ENCODE measurements at regions not wholly inside any gene's neighbourhood (a gene's known extent, or its start where the extent isn't known, plus 50 kb on each side); places are given as distances from the start of the nearest gene placed in this dataset.

DNA sequence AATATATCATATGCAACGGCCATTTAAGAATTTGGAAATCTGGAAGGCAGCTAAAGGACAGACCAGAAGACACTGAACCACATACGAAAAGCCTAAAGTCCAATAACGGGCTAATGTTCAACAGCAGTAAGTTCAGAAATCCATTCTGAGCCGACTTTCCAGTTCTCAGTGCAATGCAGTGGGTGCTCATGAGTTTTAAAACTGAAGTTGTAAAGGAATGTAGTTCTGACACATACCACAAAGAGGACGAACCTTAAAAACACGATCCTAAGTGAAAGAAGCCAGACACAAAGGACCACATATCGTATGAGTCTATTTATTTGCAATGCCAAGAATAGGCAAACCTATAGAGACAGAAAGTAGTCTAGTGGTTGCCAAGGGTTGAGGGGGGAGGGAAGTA, 278.3 kb upstream of the ZFHX3 start:
- no peaks in the 10 kb centered on the region for H4K20me1 ChIP-seq (ENCODE audit: control insufficient read depth, extremely low read depth, insufficient read depth, low read length)
- H3K4me3 ChIP-seq (replicated peaks in 1 of 4; ENCODE audit: control extremely low read depth in 1 of 4, insufficient read depth in 1 of 4, low read depth in 3 of 4, low read length in 4 of 4): no peak overlapping the region
- H3K27ac ChIP-seq (ENCODE audit: insufficient read depth, low read length): no peak overlapping the region
- H3K27me3 ChIP-seq (ENCODE audit: control insufficient read depth, insufficient read depth, low read length): no peaks in the 10 kb centered on the region
- no peak for DNase-seq (ENCODE audit: low read depth in 2 of 2)
- H3K79me2 ChIP-seq (ENCODE audit: control insufficient read depth, insufficient read depth, low read length): no peaks in the 10 kb centered on the region
- no peak overlapping the region for H2AFZ ChIP-seq (ENCODE audit: low read length)
- H3K36me3 ChIP-seq (ENCODE audit: control insufficient read depth, insufficient read depth, low read length): no peaks in the 10 kb centered on the region
- no peak overlapping the region for H3K9ac ChIP-seq (ENCODE audit: insufficient read depth, low read length)
- H3K4me2 ChIP-seq (ENCODE audit: extremely low read depth, insufficient read depth, low read length): no peak overlapping the region
- H3K4me1 ChIP-seq (ENCODE audit: control insufficient read depth, extremely low read depth, insufficient read depth, low read length): no peaks in the 10 kb centered on the region
- no peak for TF ChIP-seq EZH2 (IDR thresholded peaks at IDR 0.05; ENCODE audit: low read length, missing control alignments)
- TF ChIP-seq, protein P1, sequence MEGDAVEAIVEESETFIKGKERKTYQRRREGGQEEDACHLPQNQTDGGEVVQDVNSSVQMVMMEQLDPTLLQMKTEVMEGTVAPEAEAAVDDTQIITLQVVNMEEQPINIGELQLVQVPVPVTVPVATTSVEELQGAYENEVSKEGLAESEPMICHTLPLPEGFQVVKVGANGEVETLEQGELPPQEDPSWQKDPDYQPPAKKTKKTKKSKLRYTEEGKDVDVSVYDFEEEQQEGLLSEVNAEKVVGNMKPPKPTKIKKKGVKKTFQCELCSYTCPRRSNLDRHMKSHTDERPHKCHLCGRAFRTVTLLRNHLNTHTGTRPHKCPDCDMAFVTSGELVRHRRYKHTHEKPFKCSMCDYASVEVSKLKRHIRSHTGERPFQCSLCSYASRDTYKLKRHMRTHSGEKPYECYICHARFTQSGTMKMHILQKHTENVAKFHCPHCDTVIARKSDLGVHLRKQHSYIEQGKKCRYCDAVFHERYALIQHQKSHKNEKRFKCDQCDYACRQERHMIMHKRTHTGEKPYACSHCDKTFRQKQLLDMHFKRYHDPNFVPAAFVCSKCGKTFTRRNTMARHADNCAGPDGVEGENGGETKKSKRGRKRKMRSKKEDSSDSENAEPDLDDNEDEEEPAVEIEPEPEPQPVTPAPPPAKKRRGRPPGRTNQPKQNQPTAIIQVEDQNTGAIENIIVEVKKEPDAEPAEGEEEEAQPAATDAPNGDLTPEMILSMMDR (conservative IDR thresholded peaks at IDR 0.05 in 1 of 2, IDR thresholded peaks at IDR 0.05 in 1 of 2; ENCODE audit: low read depth in 1 of 2, low read length in 2 of 2): no peak
- no peaks in the 10 kb centered on the region for H3K9me3 ChIP-seq (ENCODE audit: control insufficient read depth, insufficient read depth, low read depth, low read length)

DNA sequence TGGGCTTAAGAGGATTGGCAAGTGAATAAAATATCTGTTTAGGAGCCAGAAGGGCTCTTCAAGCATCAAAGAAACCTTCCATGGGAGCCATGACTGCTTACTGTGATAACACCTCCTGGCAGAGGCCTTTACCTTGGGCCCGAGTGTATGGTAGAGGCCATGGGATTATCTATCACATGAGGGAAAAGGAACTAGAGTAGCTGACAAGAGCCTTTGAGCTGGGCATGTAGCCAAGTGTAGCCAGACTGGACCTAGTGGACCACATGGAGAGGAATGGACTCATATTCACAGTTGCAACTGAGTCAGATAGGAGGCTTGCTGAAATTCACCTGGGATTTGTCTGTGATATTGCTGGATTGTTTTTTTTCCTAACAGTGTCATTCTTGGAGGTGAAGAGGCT, 276.0 kb upstream of the ZFHX3 start:
- Histone ChIP-seq H3K36me3 (ENCODE audit: control insufficient read depth, insufficient read depth, low read length) (no peaks in the 10 kb centered on the region), H3K27ac (ENCODE audit: insufficient read depth, low read length) (no peak overlapping the region), H3K4me3 (replicated peaks in 1 of 4; ENCODE audit: control extremely low read depth in 1 of 4, insufficient read depth in 1 of 4, low read depth in 3 of 4, low read length in 4 of 4) (no peak overlapping the region), H3K4me2 (ENCODE audit: extremely low read depth, insufficient read depth, low read length) (no peak overlapping the region), H2AFZ (ENCODE audit: low read length) (no peak overlapping the region), H3K27me3 (ENCODE audit: control insufficient read depth, insufficient read depth, low read length) (no peaks in the 10 kb centered on the region), H4K20me1 (ENCODE audit: control insufficient read depth, extremely low read depth, insufficient read depth, low read length) (no peaks in the 10 kb centered on the region), H3K9me3 (ENCODE audit: control insufficient read depth, insufficient read depth, low read depth, low read length) (no peaks in the 10 kb centered on the region), H3K79me2 (ENCODE audit: control insufficient read depth, insufficient read depth, low read length) (no peaks in the 10 kb centered on the region), H3K4me1 (ENCODE audit: control insufficient read depth, extremely low read depth, insufficient read depth, low read length) (no peaks in the 10 kb centered on the region), H3K9ac (ENCODE audit: insufficient read depth, low read length) (no peak overlapping the region)
- TF ChIP-seq EZH2 (IDR thresholded peaks at IDR 0.05; ENCODE audit: low read length, missing control alignments): no peak
- TF ChIP-seq, protein P1 (conservative IDR thresholded peaks at IDR 0.05 in 1 of 2, IDR thresholded peaks at IDR 0.05 in 1 of 2; ENCODE audit: low read depth in 1 of 2, low read length in 2 of 2): no peak
- no peak for DNase-seq (ENCODE audit: low read depth in 2 of 2)

DNA sequence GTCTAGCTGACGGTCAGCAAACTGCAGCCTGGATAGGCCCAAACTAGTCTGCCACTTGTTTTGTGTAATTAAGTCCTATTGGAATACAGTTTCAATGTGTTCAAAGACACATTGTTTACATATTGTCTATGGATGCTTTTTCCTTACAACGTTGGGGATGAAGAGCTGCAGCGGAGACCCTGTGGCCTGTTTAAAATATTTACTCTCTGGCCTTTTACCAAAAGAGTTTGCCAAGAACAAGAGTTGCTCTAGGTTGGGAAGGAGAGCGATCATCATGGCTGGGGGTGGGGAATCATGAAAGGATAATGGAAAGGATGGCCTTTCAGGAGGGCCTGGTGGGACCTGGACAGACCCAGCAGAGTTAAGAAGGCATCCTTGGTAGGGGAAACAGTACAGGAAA, 274.9 kb upstream of the ZFHX3 start:
- H3K4me1 ChIP-seq (ENCODE audit: control insufficient read depth, extremely low read depth, insufficient read depth, low read length): no peaks in the 10 kb centered on the region
- H2AFZ ChIP-seq (ENCODE audit: low read length): no peak overlapping the region
- no peaks in the 10 kb centered on the region for H3K36me3 ChIP-seq (ENCODE audit: control insufficient read depth, insufficient read depth, low read length)
- no peak overlapping the region for H3K9ac ChIP-seq (ENCODE audit: insufficient read depth, low read length)
- H3K27ac ChIP-seq (ENCODE audit: insufficient read depth, low read length): no peak overlapping the region
- no peaks in the 10 kb centered on the region for H3K79me2 ChIP-seq (ENCODE audit: control insufficient read depth, insufficient read depth, low read length)
- no peak for DNase-seq (ENCODE audit: low read depth in 2 of 2)
- H3K9me3 ChIP-seq (ENCODE audit: control insufficient read depth, insufficient read depth, low read depth, low read length): no peaks in the 10 kb centered on the region
- no peaks in the 10 kb centered on the region for H4K20me1 ChIP-seq (ENCODE audit: control insufficient read depth, extremely low read depth, insufficient read depth, low read length)
- no peak for TF ChIP-seq EZH2 (IDR thresholded peaks at IDR 0.05; ENCODE audit: low read length, missing control alignments)
- TF ChIP-seq, protein P1 (conservative IDR thresholded peaks at IDR 0.05 in 1 of 2, IDR thresholded peaks at IDR 0.05 in 1 of 2; ENCODE audit: low read depth in 1 of 2, low read length in 2 of 2): no peak
- H3K4me2 ChIP-seq (ENCODE audit: extremely low read depth, insufficient read depth, low read length): no peak overlapping the region
- H3K4me3 ChIP-seq (replicated peaks in 1 of 4; ENCODE audit: control extremely low read depth in 1 of 4, insufficient read depth in 1 of 4, low read depth in 3 of 4, low read length in 4 of 4): no peak overlapping the region
- no peaks in the 10 kb centered on the region for H3K27me3 ChIP-seq (ENCODE audit: control insufficient read depth, insufficient read depth, low read length)

All from fibroblast of lung (primary cell).